ENCODE measurements at regions not wholly inside any gene's neighbourhood (a gene's known extent, or its start where the extent isn't known, plus 50 kb on each side); places are given as distances from the start of the nearest gene placed in this dataset.

GRCh38 chr10:131469551-131469950 lies 158.0 kb upstream of the TCERG1L start:
- TF ChIP-seq CTCF (IDR thresholded peaks at IDR 0.05): no peak
- no peak for TF ChIP-seq POLR2A (IDR thresholded peaks at IDR 0.05)

All from uterus (tissue), 2 donors.